H4 (cell line): ENCODE measurements at regions not wholly inside any gene's neighbourhood (a gene's known extent, or its start where the extent isn't known, plus 50 kb on each side); places are given as distances from the start of the nearest gene placed in this dataset.
"Not testable (repeated sequence)": the region's sequence is repeated elsewhere in the genome, so short reads cannot be mapped to it uniquely, and the experiment has no call there.

Experiments
- DNase-seq: peaks from one replicate; pipeline ENCODE4 v3.0.0-alpha.2; 2015; ENCODE audit warnings: low spot score

DNA sequence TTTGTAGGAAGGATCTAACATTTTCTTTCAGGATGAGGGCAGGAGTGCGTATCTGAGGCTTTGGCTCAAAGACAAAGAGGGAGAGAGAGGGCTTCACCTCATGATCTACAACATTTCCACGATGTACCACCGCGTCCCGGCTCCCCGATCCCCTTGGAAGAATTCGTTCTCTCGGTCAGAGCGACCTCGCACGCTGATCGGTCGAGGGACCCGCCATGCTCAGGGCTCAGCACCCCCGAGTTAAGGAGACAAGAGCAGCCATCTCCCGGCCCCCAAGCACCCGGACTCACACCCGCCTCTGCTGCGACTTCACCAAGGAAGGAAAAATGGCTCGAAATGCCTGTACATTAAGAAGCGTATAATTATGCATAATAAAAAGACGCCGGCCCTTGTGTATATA, 89.5 kb upstream of the RPL38 start:
- DNase-seq = no peak

DNA sequence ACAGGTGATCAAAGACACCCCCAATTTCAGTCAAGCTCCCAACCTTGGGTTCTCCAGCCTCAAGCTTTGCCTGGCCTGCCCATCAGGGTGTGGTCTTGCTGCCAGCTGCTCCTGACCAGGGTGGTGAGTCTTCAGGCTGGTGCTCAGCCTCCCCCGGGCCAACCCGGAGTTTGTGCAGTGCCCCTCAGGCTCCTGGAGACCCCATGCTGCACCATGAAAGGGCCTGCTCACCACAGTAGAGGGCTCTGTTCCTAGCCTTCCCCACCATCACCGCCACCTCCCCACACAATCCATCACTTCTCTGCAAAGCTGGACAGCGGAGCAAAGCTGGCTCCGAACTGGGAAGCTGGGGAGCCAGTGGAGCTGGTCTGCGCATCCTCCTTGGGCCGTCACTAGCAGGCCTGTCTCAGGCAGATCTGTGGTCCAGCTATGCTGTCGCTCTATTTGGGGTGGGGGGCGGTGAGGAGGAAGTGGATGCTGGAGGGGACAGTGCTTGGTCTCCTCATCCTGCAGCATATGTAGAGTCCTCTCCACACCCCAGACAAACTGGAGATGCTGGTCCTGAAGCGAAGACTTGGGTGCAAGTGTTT, 88.5 kb upstream of the RPL38 start:
- no peak for DNase-seq

DNA sequence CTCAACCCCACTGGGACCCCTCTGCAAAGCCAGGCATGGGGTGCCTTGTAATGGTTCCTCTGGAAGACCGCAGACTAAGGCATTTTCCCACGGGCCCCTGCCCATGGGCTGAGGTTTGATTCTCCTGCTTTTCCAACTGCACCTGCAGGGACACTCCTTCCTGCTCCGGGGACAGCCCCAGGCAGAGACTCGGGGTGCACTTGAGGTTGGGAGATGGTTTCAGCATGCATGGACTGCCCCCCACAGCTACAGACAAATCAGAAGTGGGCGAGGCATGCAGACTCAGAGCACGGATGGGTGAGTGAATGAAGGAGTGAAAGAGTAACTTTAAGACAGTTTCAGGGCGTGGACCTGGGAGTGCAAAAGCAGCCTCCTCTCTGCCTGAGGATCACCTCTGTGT, 87.9 kb upstream of the RPL38 start:
- no peak for DNase-seq

DNA sequence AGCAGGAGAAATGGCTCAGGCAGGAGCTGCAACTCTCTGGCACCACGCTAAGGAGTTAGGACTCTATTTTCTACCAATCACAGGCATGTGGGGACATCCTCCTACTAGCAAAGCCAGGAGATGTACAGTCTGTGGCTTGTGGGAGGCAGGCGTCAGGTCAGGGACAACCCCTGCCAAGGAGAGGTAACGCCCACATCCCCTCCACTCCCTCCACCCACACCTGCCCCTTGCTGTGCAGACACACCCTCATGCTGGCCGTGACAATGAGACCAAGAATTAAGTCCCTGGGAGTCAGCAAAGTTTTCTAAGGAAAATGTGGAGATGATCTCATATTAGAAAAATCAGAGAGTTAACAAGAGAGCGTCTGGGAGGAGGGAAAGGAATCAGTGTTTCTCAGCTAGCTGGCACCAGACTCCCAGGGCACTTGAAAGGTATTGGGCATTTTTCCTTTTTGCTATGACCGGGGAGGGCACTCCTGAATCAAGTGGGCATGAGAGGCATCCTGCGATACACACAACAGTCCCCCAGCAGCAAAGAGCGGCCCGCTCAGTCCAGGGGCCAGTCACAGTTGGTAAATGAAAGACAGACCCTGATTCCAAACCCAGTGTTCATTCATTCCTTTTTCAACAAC, 87.3 kb upstream of the RPL38 start:
- DNase-seq = peak; percentile 37

DNA sequence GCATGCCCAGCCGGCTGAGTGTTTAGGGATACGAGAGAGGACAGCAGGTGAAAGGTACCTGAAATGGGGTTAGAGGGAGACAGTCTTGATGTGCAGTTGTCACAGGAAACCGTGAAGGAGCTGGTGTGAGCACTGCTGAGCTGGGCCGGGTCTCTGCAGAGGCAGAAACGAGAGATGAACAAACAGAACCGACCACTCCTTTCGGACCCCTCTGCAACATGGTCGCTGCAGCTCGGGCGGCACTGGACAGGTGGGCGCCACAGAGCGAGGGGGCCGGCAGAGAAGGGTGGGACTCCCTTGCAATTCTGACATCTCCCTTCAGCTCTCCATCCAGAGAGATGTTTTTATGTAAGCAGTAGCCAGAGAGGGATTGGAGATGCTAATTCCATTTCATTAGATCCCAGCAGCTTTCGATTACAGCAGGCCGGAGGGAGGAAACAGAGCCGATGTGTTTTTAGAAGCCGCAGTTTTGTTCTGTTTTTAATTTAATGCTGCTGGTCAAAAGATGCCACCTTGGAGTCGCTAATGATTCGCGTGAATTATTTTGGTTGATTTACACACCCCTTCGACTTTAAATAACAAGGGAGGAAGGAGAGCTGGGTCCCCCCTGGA, 86.3 kb upstream of the RPL38 start:
- DNase-seq = no peak

DNA sequence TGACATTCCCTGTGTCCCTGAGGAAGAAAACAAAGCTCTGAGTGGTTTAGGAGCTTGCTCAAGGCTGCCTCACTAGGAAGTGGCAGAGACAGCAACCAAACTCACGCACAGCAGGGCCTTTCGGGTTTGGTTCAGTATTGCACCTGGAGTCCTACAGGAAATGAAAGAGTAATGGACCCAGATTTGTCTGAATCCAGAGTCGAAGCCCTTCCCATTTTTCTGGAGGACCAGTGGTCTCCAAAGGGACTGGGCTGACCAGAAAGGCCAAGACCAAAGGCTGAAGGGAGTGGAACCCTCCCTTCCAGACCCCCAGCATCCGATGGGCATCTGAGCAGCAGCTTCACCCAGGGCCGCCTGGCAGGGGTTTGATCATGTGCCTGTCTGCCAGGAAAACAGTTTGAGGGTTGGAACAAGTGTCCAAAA, 85.5 kb upstream of the RPL38 start:
- no peak for DNase-seq

DNA sequence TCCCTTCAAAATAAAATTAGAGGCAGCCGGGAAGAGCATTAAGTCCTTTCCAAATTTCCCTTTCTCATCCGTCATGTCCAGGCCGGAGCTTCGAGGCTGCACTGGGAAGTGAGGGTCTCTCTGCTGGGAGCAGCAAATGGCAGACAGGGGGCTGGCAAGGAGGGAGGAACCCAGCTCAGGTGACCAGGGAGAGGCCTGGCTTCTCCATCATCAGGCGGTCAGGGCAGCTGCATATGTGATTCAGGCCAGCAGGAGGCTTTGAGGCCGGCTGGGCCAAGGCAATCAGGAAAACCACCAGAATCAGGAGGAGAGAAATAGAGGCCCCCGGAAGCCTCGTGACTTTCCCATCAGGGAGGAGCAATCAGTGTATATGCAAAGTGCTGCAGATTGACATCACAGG, 85.0 kb upstream of the RPL38 start:
- no peak for DNase-seq

DNA sequence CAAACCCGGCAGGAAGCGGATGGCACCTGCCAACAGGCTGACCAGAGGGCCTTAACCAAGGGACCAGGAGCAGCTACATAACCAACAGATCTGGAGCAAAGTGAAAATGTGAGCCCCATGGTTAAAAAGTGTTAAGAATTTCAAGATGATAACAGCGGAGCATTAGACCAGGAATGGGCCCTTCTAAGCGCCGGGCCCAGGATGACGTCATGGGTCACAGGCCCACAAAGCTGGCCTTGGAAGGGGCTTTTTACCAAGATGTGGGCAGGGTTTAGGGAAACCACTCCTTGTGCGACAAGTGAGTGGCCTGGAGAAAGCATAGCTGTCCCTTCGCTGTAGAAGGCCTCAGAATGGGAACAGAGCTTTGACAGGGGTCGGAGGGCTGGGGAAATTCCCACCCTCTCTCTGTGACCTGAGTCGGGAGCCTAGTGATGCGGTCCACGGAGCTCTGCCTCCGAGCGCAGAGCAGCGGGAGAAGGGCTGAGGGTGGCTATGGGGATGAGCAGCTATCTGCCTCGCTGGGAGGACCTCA, 84.4 kb upstream of the RPL38 start:
- DNase-seq = no peak

DNA sequence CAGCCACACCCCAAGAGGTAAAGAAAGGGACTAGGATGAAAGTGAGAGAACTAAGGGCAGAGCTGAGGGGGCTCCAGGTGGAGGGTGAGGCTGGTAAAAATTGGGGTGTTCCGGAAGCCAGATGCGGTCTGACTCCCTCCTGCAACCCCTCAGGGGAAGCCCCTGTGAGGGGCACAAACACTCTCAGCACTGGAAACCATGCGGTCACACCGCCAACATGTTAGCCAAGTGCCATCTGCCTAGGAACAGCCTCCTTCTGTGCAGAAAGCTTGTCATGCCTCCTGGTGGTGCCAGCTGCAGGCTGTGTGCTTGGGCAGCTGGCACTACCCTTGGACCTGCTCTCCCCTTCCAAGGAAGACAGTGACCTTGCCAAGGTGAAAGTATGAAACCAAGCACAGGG, 83.5 kb upstream of the RPL38 start:
- DNase-seq = no peak

DNA sequence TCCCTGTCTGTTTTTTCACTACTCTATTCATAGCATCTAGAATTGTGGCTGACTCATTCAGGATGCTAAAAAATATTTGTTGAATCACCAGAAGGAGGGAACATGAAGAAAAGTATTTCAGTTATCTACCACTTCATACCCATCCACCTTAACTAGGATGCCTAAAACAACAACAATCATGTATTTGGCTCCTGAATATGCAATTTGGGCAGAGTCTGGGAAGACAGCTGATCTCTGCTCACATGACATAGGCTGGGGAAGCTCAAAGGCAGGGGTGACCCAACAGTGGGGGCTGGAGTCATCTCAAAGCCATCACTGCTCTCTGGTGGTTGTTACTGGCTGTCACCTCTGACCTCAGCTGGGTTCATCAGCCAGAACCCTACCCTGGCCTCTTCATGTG, 80.1 kb upstream of the RPL38 start:
- no peak for DNase-seq

DNA sequence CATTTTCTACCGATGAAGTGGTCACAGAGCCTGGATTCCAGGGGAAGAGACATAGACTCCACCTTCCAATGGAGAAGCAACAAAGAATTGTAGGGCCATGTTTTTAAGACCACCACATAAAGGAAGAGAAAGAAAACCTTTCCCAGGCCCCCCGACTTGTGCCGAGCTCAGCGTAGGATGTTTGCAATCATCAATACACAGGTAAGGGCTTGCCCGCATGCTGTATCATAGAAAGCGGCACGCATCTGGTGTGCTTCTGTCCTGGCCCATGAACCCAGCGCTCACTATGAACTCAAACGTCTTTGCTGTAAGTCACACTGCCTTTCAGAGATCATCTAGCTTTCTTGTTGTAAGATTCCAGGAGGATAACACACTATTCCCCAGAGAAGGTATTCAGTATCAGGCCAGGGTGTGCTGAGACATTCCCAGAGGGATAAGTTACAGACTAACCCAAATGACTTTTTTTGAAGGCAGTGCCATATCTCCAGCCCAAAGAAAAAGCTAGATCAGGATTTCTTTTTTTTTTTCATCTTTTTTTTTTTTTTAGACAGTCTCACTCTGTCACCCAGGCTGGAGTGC, 79.5 kb upstream of the RPL38 start:
- no peak for DNase-seq

DNA sequence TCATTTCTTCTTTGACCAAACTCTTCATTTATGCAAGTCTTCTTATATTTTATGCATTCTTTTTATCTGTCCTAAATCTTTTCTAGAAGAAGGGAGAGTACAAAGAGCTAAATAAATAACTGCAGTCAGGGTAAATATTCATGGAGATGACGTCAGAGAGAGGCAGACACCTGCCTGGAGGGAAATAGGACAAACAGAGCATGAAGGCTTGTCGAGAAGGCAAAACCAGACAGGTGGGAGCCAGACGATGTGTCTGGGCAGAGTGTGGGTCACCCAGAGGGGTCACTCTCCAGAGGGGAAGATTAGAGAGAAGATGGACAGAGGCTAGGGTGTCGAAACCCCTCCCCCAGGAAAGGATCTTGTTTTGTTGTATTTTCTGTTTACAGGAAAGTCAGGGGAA, 78.3 kb upstream of the RPL38 start:
- DNase-seq = no peak

DNA sequence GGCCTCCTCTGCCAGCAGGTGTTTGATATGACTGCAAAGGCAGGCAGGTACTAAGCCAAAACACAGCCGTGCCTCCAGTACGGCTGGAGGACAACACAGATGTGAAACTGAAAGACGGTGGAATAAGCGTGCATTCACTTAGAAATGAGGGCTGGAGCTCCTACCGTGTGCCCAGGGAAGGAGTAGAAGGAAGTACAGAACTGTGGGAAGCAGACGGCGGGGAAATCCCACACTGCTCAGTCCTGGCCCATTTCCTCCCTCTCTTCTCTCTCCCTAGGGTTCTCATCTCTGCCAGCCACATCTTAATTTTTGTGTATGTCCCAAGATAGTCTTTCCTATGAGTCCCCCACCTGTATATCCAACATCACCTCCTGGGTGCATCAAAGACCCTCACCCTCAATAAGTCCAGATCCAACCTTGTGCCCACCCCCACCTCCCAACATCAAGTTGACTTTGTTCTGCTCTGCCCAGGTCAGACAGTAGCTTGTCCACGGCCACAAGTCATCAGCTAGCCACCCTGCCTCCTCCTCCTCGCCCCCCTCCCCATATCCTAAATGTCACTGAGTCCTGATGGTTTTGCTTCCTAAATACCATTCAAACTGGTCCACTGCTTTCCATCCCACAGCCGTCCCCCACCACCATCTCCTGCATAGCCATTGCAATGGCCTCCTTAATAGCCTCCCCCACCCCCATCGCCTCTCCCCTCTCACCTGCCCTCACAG, 77.1 kb upstream of the RPL38 start:
- DNase-seq = no peak

DNA sequence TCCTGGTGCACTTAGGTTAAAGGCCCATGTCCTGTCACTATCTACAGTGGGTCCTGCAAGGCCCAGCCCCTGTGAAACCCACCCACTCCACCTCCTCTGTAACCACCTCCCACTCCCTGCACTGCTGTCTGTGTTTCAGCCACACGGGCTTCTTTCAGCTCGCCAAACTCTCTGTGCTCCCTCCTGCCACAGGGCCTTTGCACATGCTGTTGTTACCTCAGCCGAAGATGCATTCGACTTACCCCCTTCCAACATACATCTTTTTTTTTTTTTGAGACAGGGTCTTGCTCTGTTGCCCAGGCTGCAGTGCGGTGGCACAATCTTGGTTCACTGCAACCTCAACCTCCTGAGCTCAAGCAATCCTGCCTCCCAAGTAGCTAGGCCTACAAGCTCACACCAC, 76.5 kb upstream of the RPL38 start:
- no peak for DNase-seq

DNA sequence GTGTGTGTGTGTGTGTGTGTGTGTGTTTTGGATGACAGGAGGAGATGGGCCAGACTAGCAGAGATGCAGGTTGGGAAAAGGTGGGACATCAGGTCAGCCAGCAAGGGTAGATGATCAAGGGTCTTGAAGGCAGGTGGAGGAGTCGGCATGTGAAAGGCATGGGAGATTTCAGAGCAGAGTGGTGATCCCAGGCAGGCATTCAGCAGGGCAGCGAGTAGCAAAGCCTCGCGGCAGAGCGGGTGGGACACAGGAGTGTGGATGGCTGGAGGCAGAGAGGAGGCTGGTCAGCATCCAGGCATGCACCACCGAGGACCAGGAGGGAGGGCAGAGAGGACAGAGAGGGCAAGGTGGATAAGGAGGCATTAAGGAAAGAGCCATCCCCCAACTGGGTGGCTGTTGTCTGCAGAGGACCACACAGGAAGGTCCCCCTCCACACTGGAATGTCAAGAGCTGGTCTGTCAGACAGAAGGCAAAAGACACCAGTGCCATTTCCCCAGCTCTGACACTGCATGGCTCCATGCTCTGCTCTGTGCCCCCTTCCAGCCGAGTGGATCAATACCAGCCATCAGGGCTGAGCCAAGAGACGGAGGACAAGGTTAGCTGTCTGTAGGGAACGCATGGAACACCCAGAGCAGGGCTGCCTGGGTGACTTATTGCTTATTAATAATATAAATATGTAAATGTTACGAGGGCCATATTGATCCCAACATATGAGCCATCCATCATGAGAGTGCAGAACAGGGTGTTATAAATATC, 74.8 kb upstream of the RPL38 start:
- no peak for DNase-seq

DNA sequence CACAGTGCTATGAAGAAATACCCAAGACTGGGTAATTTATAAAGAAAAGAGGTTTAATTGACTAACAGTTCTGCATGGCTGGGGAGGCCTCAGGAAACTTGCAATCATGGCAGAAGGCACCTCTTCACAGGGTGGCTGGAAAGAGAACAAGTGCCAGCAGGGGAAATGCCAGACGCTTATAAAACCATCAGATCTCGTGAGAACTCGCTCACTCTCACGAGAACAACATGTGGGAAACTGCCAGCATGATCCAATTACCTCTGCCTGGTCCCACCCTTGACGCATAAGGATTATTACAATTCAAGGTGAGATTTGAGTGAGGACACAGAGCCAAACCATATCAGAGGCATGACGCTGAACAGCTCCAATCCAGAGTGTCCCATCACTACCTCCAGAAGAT, 73.7 kb upstream of the RPL38 start:
- DNase-seq = not testable (repeated sequence)

DNA sequence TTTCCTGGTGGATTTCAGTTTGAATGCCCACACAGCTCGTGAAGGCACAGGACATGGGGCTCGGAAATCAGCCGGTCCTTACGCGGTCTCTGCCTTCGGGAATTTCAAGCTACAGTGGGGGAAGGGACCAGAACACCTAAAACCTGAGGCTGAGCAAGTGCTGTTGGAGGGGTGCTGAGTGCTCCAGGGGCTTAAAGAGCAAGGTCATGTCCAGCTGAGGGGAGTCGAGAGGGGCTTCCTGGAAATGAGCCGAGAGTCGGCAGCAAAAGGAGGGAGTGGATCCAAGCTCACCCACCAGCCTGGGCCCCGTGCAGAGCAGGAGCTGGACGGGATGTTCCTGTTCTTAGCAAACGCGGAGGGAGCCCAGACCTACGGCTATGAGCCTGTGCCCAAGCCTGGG, 73.2 kb upstream of the RPL38 start:
- no peak for DNase-seq

DNA sequence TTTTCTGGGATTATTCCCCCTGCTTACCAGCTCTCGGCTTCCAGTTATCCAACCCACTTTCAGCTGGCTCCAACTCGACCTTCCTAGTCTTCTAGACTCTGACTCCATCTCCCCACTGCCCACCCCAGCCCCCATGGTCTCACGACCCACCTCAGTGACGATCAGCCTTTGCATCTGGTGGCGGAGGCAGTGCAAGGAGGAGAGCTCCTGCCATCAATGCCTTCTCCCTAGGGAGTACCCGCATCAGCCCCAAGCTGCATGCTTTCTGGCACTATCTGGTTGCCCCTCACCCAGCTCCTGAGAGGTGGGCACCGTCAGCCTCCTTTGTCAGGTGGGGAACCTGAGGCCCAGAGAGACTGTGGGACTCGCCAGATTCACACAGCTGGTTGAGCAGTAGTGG, 72.6 kb upstream of the RPL38 start:
- no peak for DNase-seq

DNA sequence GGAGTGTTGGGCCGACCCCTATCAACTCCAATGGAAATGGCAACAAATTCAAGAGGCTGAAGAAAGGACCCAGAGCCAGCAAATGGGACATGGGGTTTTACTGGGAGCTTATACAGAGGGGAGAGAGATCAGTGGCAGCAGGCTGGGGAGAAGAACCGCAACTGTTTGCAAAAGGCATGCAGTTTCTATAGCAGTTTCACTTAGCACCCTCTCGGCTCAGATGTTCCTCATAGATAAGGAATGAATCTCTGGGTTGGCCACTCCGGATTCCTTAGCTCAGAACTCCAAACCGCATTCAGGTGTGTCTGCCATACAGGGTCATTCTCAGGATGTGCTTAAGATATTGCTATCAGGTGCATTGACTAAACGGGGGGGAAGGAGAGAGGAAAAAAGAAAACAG, 71.1 kb upstream of the RPL38 start:
- no peak for DNase-seq

DNA sequence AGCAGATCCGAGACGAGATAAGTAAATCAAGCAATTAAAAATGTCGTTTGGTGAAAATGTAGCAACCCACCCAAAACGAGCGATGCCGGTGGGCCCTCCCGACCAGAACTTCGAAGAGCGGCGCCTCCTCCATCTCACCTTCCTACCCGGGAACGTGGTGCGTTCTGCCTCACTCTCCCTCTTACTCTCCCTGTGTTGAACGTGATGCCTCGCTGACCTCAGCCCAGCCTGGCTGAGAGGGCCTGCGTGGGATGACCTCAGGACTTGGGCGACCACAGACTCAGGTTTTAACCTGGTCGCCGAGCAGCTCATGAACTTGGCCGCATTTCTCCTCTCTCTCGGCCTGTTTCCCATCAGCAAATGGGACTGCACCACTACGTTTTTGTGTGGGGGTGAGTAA, 69.7 kb upstream of the RPL38 start:
- DNase-seq = no peak

DNA sequence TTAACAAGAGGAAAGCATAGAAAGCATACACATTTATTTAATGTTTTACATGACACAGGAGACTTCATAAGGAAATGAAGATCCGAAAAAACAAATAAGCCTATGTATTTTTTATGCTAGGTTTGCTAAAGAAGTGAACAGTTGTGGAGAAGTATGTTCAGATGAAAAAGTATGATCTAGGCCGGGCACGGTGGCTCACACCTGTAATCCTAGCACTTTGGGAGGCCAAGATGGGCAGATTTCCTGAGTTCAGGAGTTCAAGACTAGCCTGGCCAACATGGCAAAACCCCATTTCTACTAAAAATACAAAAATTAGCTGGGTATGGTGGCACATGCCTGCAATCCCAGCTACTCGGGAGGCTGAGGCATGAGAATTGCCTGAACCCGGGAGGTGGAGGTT, 69.2 kb upstream of the RPL38 start:
- not testable (repeated sequence) for DNase-seq

DNA sequence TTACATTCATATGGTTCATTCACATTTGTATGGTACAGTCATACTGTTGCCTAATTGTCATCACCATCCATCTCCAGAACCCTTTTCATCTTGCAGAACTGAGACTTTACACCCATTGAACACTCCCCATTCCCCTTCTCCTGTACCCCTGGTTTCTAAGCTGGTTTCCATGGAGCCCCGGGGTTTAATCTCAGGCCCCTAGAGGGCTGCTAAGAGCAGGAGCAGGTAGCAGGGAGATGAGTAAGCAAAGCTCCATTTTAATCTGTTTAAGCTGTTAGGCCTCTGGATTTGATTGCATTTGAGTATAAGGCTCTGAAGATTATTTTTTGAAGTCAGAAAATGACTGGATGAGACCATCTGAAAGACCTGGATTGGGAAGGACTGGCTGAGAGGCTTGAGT, 68.5 kb upstream of the RPL38 start:
- no peak for DNase-seq
